ENCODE measurements at regions not wholly inside any gene's neighbourhood (a gene's known extent, or its start where the extent isn't known, plus 50 kb on each side); places are given as distances from the start of the nearest gene placed in this dataset.
A peak's percentile ranks its signal among the peaks of the same experiment; 100 is the strongest.
"Not testable (repeated sequence)": the region's sequence is repeated elsewhere in the genome, so short reads cannot be mapped to it uniquely, and the experiment has no call there.

- Histone ChIP-seq H2AFZ (ENCODE audit: low read depth, low read length) (no peak overlapping the region), H3K4me3 (ENCODE audit: low read length) (no peak overlapping the region), H3K27me3 (ENCODE audit: insufficient read depth, low read length) (no peaks in the 10 kb centered on the region), H3K36me3 (ENCODE audit: insufficient read depth, low read length) (no peaks in the 10 kb centered on the region), H3K4me1 (ENCODE audit: insufficient read depth, low read length) (peaks cover 14% of the 10 kb centered on the region), H3K9me3 (ENCODE audit: low read length) (no peaks in the 10 kb centered on the region)
These were observed 51.3 kb upstream of the SUB1 start for GRCh38 chr5:32534041-32534440.

DNA sequence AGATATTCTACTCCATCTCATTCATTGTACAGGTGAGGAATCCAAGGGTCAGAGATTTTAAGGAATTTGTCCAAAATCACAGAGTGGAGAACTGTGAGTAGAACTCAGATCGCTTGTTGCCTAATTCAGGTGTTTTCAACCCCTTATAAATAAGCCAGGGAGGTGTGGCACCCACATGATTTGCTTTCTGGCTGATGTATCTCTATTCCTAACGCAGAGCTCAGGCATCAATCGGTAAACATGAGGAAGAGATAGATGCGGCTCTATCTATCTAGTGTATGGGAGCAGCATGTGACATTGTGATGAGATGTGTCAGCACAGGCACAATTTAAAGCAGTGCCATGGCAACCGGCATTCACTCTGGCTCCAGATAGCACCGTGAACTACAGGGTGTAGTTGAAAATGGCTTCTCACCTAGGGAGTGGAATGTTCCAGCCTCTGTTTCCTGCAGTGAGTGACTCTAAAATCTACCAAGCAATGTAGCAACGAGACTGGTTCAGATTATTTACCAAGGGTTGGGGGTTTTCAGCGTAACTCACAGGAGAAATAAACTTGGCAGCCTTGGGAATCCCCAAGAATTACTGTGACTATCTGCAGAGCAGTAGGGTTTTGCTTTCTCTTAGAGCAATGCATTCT lies 53.4 kb upstream of the SUB1 start:
- no peaks in the 10 kb centered on the region for H3K27me3 ChIP-seq (ENCODE audit: insufficient read depth, low read length)

DNA sequence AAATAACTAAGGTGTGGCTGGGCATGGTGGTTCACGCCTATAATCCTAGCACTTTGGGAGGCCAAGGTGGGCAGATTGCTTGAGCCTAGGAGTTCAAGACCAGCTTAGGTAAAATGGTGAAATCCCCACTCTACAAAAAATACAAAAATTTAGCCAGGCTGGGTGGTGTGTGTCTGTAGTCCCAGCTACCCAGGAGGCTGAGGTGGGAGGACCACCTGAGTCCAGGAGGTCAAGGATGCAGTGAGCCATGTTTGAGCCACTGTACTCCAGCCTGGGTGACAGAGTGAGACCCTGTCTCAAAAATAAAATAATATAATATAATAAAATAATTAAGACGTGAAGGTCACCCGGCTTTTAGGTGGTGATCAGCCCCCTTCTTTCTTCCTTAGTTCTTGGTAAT lies 58.0 kb upstream of the SUB1 start:
- H3K27me3 ChIP-seq (ENCODE audit: insufficient read depth, low read length); H3K4me3 ChIP-seq (ENCODE audit: low read length); H3K9me3 ChIP-seq (ENCODE audit: low read length); H3K36me3 ChIP-seq (ENCODE audit: insufficient read depth, low read length); H2AFZ ChIP-seq (ENCODE audit: low read depth, low read length): not testable (repeated sequence)
- peaks cover 11% of the 10 kb centered on the region for H3K4me1 ChIP-seq (ENCODE audit: insufficient read depth, low read length)

More for the DNA sequence above, 53.4 kb upstream of the SUB1 start:
- Histone ChIP-seq H3K9me3 (ENCODE audit: low read length) (no peaks in the 10 kb centered on the region), H3K36me3 (ENCODE audit: insufficient read depth, low read length) (no peaks in the 10 kb centered on the region), H3K4me3 (ENCODE audit: low read length) (peak overlapping the region; percentile 5), H3K4me1 (ENCODE audit: insufficient read depth, low read length) (peaks cover 14% of the 10 kb centered on the region), H2AFZ (ENCODE audit: low read depth, low read length) (peak overlapping the region; percentile 2)

GRCh38 chr5:32526810-32527209 lies 58.5 kb upstream of the SUB1 start:
- Histone ChIP-seq H3K4me3 (ENCODE audit: low read length) (no peak overlapping the region), H3K27me3 (ENCODE audit: insufficient read depth, low read length) (no peaks in the 10 kb centered on the region), H3K9me3 (ENCODE audit: low read length) (no peaks in the 10 kb centered on the region), H3K4me1 (ENCODE audit: insufficient read depth, low read length) (peaks cover 5% of the 10 kb centered on the region), H3K36me3 (ENCODE audit: insufficient read depth, low read length) (no peaks in the 10 kb centered on the region), H2AFZ (ENCODE audit: low read depth, low read length) (no peak overlapping the region)

DNA sequence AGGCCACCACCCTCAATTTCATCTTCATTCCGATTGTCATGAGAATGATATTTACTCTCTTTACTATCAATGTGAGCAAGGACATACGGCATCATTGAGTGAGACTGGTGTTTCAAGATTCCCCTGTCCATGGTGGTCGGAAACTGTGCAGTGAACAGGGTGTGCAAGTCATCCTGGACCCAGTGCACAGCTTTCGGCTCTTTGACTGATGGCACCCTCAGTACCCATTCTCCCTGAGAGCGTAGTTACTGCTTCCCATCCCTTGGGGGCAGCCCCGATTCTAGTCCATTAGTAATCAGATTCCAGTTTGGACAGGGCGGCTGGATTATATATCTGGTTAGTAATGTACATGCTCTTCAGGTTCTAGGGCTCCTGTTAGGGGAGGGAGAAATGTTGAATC lies 61.7 kb upstream of the SUB1 start:
- Histone ChIP-seq H3K27me3 (ENCODE audit: insufficient read depth, low read length) (no peaks in the 10 kb centered on the region), H3K9me3 (ENCODE audit: low read length) (no peaks in the 10 kb centered on the region), H2AFZ (ENCODE audit: low read depth, low read length) (no peak overlapping the region), H3K4me3 (ENCODE audit: low read length) (no peak overlapping the region), H3K4me1 (ENCODE audit: insufficient read depth, low read length) (no peaks in the 10 kb centered on the region), H3K36me3 (ENCODE audit: insufficient read depth, low read length) (no peaks in the 10 kb centered on the region)

- Histone ChIP-seq H3K9me3 (ENCODE audit: low read length) (no peaks in the 10 kb centered on the region), H3K4me3 (ENCODE audit: low read length) (no peak overlapping the region), H3K36me3 (ENCODE audit: insufficient read depth, low read length) (no peaks in the 10 kb centered on the region), H3K27me3 (ENCODE audit: insufficient read depth, low read length) (no peaks in the 10 kb centered on the region), H2AFZ (ENCODE audit: low read depth, low read length) (no peak overlapping the region), H3K4me1 (ENCODE audit: insufficient read depth, low read length) (no peaks in the 10 kb centered on the region)
These were observed 62.8 kb upstream of the SUB1 start for GRCh38 chr5:32522429-32523143.

GRCh38 chr5:32521481-32521880 lies 63.9 kb upstream of the SUB1 start:
- H3K36me3 ChIP-seq (ENCODE audit: insufficient read depth, low read length) = no peaks in the 10 kb centered on the region
- H3K9me3 ChIP-seq (ENCODE audit: low read length) = no peaks in the 10 kb centered on the region
- no peak overlapping the region for H2AFZ ChIP-seq (ENCODE audit: low read depth, low read length)
- no peaks in the 10 kb centered on the region for H3K27me3 ChIP-seq (ENCODE audit: insufficient read depth, low read length)
- no peaks in the 10 kb centered on the region for H3K4me1 ChIP-seq (ENCODE audit: insufficient read depth, low read length)
- no peak overlapping the region for H3K4me3 ChIP-seq (ENCODE audit: low read length)

- H2AFZ ChIP-seq (ENCODE audit: low read depth, low read length) = no peak overlapping the region
- H3K9me3 ChIP-seq (ENCODE audit: low read length) = no peaks in the 10 kb centered on the region
- H3K4me3 ChIP-seq (ENCODE audit: low read length) = no peak overlapping the region
- no peaks in the 10 kb centered on the region for H3K4me1 ChIP-seq (ENCODE audit: insufficient read depth, low read length)
- H3K27me3 ChIP-seq (ENCODE audit: insufficient read depth, low read length) = no peaks in the 10 kb centered on the region
- no peaks in the 10 kb centered on the region for H3K36me3 ChIP-seq (ENCODE audit: insufficient read depth, low read length)
These were observed 64.4 kb upstream of the SUB1 start for GRCh38 chr5:32520972-32521371.

DNA sequence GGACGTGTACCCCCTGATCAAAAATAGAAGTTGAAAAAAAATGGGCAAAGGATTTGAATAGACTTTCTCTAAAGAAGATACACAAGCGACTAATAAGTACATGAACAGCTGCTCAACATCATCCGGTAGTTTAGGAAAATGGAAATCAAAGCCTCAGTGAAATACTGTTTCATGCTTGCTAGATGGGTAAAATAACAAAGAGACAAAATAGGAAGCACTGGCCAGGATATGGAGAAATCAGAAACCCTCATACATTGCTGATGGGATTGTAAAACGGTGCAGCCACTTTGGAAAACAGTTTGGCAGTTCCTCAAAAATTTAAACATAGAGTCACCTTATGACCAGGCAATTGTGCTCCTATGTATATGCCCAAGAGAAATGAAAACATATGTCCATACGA lies 65.0 kb upstream of the SUB1 start:
- Histone ChIP-seq H3K9me3 (ENCODE audit: low read length) (no peaks in the 10 kb centered on the region), H3K4me1 (ENCODE audit: insufficient read depth, low read length) (no peaks in the 10 kb centered on the region), H3K36me3 (ENCODE audit: insufficient read depth, low read length) (no peaks in the 10 kb centered on the region), H3K4me3 (ENCODE audit: low read length) (no peak overlapping the region), H3K27me3 (ENCODE audit: insufficient read depth, low read length) (no peaks in the 10 kb centered on the region), H2AFZ (ENCODE audit: low read depth, low read length) (no peak overlapping the region)

- Histone ChIP-seq H2AFZ (ENCODE audit: low read depth, low read length) (no peak overlapping the region), H3K4me3 (ENCODE audit: low read length) (no peak overlapping the region), H3K27me3 (ENCODE audit: insufficient read depth, low read length) (no peaks in the 10 kb centered on the region), H3K36me3 (ENCODE audit: insufficient read depth, low read length) (no peaks in the 10 kb centered on the region), H3K9me3 (ENCODE audit: low read length) (no peaks in the 10 kb centered on the region), H3K4me1 (ENCODE audit: insufficient read depth, low read length) (no peaks in the 10 kb centered on the region)
These were observed 65.8 kb upstream of the SUB1 start for GRCh38 chr5:32519508-32519907.

- H3K36me3 ChIP-seq (ENCODE audit: insufficient read depth, low read length) = no peaks in the 10 kb centered on the region
- H3K9me3 ChIP-seq (ENCODE audit: low read length) = peaks cover under 1% of the 10 kb centered on the region
- peaks cover 9% of the 10 kb centered on the region for H3K27me3 ChIP-seq (ENCODE audit: insufficient read depth, low read length)
- no peak overlapping the region for H3K4me3 ChIP-seq (ENCODE audit: low read length)
- H2AFZ ChIP-seq (ENCODE audit: low read depth, low read length) = no peak overlapping the region
- H3K4me1 ChIP-seq (ENCODE audit: insufficient read depth, low read length) = no peaks in the 10 kb centered on the region
These were observed 70.3 kb upstream of the ZFR start for GRCh38 chr5:32514806-32515205.

DNA sequence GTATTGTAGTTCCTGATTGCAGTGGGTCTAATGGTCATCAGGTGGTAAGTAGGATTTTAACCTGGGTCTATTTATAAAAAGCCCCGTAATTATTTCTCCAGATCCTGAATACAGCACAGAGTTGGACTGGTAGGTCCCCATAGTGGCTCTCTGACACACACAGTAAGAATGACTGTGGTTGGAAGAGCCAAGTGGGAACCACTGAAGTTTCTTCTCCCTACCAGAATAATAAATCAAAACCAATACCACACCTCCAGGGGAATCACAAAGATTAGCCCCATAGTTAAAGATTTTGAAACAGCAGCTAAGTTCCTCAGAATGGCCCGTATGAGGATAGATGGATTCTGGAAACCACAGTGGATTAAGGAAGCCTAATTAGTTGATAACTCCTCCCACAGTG lies 68.4 kb upstream of the ZFR start:
- Histone ChIP-seq H3K4me1 (ENCODE audit: insufficient read depth, low read length) (no peaks in the 10 kb centered on the region), H3K27me3 (ENCODE audit: insufficient read depth, low read length) (peaks cover 9% of the 10 kb centered on the region), H2AFZ (ENCODE audit: low read depth, low read length) (no peak overlapping the region), H3K4me3 (ENCODE audit: low read length) (no peak overlapping the region), H3K9me3 (ENCODE audit: low read length) (peaks cover 6% of the 10 kb centered on the region), H3K36me3 (ENCODE audit: insufficient read depth, low read length) (no peaks in the 10 kb centered on the region)

DNA sequence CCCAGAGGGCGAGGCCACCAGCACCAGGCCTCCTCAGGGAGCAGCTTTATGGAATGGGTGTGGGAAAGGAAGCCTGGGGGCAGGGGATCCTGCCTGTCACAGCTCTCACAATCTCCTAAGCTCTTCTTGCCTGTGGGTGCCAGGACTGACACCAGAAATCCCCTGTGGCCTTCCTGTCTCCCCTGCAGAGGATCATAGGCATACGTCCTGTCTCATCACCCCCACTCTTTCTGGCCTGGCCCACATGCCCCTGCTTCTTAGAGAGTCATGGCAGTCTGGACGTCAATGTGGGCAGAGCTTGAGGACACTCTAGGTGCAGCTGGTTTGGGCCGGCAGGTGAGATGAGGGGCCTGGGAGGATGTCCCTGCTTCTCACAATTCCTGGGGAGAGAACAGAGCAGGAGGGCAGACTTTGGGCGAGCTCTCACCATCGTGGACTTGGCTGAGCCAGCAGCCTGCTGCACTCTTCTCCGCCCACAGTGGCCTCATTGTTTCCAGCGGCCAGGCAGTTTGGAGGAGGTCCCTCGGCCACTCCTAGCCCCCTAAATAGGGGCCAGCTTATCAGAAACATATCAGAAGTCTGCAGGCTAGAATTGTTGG lies 67.3 kb upstream of the ZFR start:
- Histone ChIP-seq H3K9me3 (ENCODE audit: low read length) (peaks cover 6% of the 10 kb centered on the region), H3K36me3 (ENCODE audit: insufficient read depth, low read length) (no peaks in the 10 kb centered on the region), H2AFZ (ENCODE audit: low read depth, low read length) (no peak overlapping the region), H3K4me3 (ENCODE audit: low read length) (no peak overlapping the region), H3K4me1 (ENCODE audit: insufficient read depth, low read length) (no peaks in the 10 kb centered on the region), H3K27me3 (ENCODE audit: insufficient read depth, low read length) (peaks cover 9% of the 10 kb centered on the region)
